SK-N-SH (cell line): ENCODE measurements at regions not wholly inside any gene's neighbourhood (a gene's known extent, or its start where the extent isn't known, plus 50 kb on each side); places are given as distances from the start of the nearest gene placed in this dataset.

Experiments
- CTCF ChIA-PET: fragments of 300-600, 350-600 bp; formaldehyde crosslinking; extraction: SDS; loops from one replicate; lab custom pipeline; 2021; lab: Yijun Ruan, JAX
- POLR2A ChIA-PET: fragments of 350-600 bp; sonication (Branson Sonifier 250); formaldehyde crosslinking; extraction: SDS; loops from one replicate; lab custom pipeline; 2020; ENCODE audit warnings: antibody characterized with exemption, inconsistent platforms; lab: Yijun Ruan, JAX
- DNase-seq: peaks from one replicate; pipeline ENCODE4 v3.0.0; 2012
- H2AFZ ChIP-seq: fragments of 200-600 bp; sonication (generic); 2 replicates; pipeline ENCODE4 v1.8.1; 2016; ENCODE audit warnings: antibody characterized with exemption, mild to moderate bottlenecking, low read depth
- H3F3A ChIP-seq: fragments of 200-600 bp; sonication (generic); replicated peaks from 2 replicates; pipeline ENCODE3; 2016; ENCODE audit warnings: antibody characterized with exemption, mild to moderate bottlenecking; ENCODE audit not compliant: insufficient read depth
- H3K27ac ChIP-seq, 2 experiments: fragments of 200-500 bp in 1 of 2; fragments of 200-600 bp in 1 of 2; sonication (Bioruptor generic) in 1 of 2; sonication (generic), shearing (Covaris generic) in 1 of 2; 2 replicates each; pipeline versions ENCODE4 v1.5.1 to v1.6.1; 2014 to 2016; ENCODE audit warnings: low read depth in 2 of 2, inconsistent platforms in 1 of 2, low read length in 1 of 2, mild to moderate bottlenecking in 1 of 2, mixed read lengths in 1 of 2
- H3K27me3 ChIP-seq: fragments of 200-600 bp; sonication (generic), shearing (Covaris generic); 2 replicates; pipeline ENCODE4 v1.6.1; 2016; ENCODE audit warnings: mixed run types; ENCODE audit not compliant: insufficient read depth
- H3K36me3 ChIP-seq, 2 experiments: fragments of 200-500 bp in 1 of 2; fragments of 200-600 bp in 1 of 2; sonication (Bioruptor generic) in 1 of 2; sonication (generic) in 1 of 2; replicated peaks in 1 of 2; 2 replicates each; pipeline versions ENCODE3 to v1.5.1; 2014 to 2016; ENCODE audit warnings: low read length in 1 of 2, mild to moderate bottlenecking in 1 of 2; ENCODE audit not compliant: insufficient read depth in 2 of 2, control insufficient read depth in 1 of 2
- H3K4me1 ChIP-seq, 2 experiments: fragments of 200-500 bp in 1 of 2; fragments of 200-600 bp in 1 of 2; sonication (Bioruptor generic) in 1 of 2; sonication (generic), shearing (Covaris generic) in 1 of 2; 2 replicates each; pipeline versions ENCODE4 v1.5.1 to v1.6.1; 2014 to 2016; ENCODE audit warnings: low read depth in 1 of 2, low read length in 1 of 2, mixed run types in 1 of 2; ENCODE audit not compliant: insufficient read depth in 2 of 2, control insufficient read depth in 1 of 2
- H3K4me2 ChIP-seq: fragments of 200-600 bp; sonication (generic), shearing (Covaris generic); 2 replicates; pipeline ENCODE4 v1.6.1; 2017; ENCODE audit warnings: mixed run types
- H3K4me3 ChIP-seq, 2 experiments: fragments of 200-500 bp in 1 of 2; fragments of 200-600 bp in 1 of 2; sonication (Bioruptor generic) in 1 of 2; sonication (generic), shearing (Covaris generic) in 1 of 2; 2 replicates each; pipeline versions ENCODE4 v1.5.1 to v1.8.1; 2014 to 2016; ENCODE audit warnings: low read depth in 2 of 2, inconsistent platforms in 1 of 2, low read length in 1 of 2, mild to moderate bottlenecking in 1 of 2, mixed read lengths in 1 of 2, moderate library complexity in 1 of 2
- H3K79me2 ChIP-seq: fragments of 200-600 bp; sonication (generic); 2 replicates; pipeline ENCODE4 v1.8.1; 2017; ENCODE audit warnings: mild to moderate bottlenecking; ENCODE audit not compliant: insufficient read depth
- H3K9ac ChIP-seq: fragments of 200-600 bp; sonication (generic); 2 replicates; pipeline ENCODE4 v1.6.1; 2017; ENCODE audit warnings: mixed run types
- H3K9me2 ChIP-seq: fragments of 200-600 bp; sonication (generic); 2 replicates; pipeline ENCODE4 v1.6.1; 2017; ENCODE audit warnings: mixed run types
- H3K9me3 ChIP-seq: fragments of 200-600 bp; sonication (generic); 2 replicates; pipeline ENCODE4 v1.6.1; 2017; ENCODE audit warnings: mixed run types, mild to moderate bottlenecking, moderate library complexity
- H4K20me1 ChIP-seq: fragments of 200-600 bp; sonication (generic); 2 replicates; pipeline ENCODE4 v1.6.1; 2017; ENCODE audit warnings: mild to moderate bottlenecking, mixed run types; ENCODE audit not compliant: insufficient read depth
- EP300 ChIP-seq, 2 experiments: IDR thresholded peaks; 2 replicates each; pipeline versions ENCODE4 v1.4.0 to v1.6.1; 2012; ENCODE audit warnings: borderline replicate concordance in 1 of 2, low read depth in 1 of 2, low read length in 1 of 2
- EZH2phosphoT487 ChIP-seq: fragments of 200-600 bp; sonication (generic); IDR thresholded peaks from 2 replicates; pipeline ENCODE4 v1.6.1; 2017; ENCODE audit warnings: low read depth, mixed run types, mild to moderate bottlenecking, antibody characterized with exemption, moderate library complexity, borderline replicate concordance
- FOSL2 ChIP-seq: IDR thresholded peaks from 2 replicates; pipeline ENCODE4 v1.4.0; 2012; ENCODE audit warnings: low read depth, mild to moderate bottlenecking, moderate library complexity, borderline replicate concordance
- GABPA ChIP-seq: IDR thresholded peaks from 2 replicates; pipeline ENCODE4 v1.4.0; 2012; ENCODE audit warnings: low read depth, mild to moderate bottlenecking
- GATA2 ChIP-seq: sonication (generic); formaldehyde crosslinking; IDR thresholded peaks from 2 replicates; pipeline ENCODE4 v1.5.0; 2020; ENCODE audit warnings: mild to moderate bottlenecking, missing genetic modification reagents
- JUND ChIP-seq: IDR thresholded peaks from 2 replicates; pipeline ENCODE4 v1.4.0; 2012
- RAD21 ChIP-seq: IDR thresholded peaks from 2 replicates; pipeline ENCODE4 v1.6.1; 2012; ENCODE audit warnings: mild to moderate bottlenecking, low read length
- RXRA ChIP-seq: IDR thresholded peaks from 2 replicates; pipeline ENCODE4 v1.4.0; 2012; ENCODE audit warnings: low read depth, mild to moderate bottlenecking, borderline replicate concordance
- SIN3A ChIP-seq: IDR thresholded peaks from 2 replicates; pipeline ENCODE4 v1.6.1; 2012; ENCODE audit warnings: low read depth, mild to moderate bottlenecking, low read length, moderate library complexity, borderline replicate concordance
- SMC3 ChIP-seq: IDR thresholded peaks from 2 replicates; pipeline ENCODE4 v1.6.1; 2012; ENCODE audit warnings: low read depth, low read length, improper control_type of control experiment
- TAF1 ChIP-seq: IDR thresholded peaks from 2 replicates; pipeline ENCODE4 v1.6.1; 2012; ENCODE audit warnings: low read depth, mild to moderate bottlenecking, low read length, moderate library complexity, borderline replicate concordance
- TCF12 ChIP-seq: IDR thresholded peaks from 2 replicates; pipeline ENCODE4 v1.4.0; 2012
- TEAD4 ChIP-seq: IDR thresholded peaks from 2 replicates; pipeline ENCODE4 v1.4.0; 2012; ENCODE audit warnings: mild to moderate bottlenecking, borderline replicate concordance; ENCODE audit not compliant: insufficient read depth
- WGBS: methylation state at CpG from one replicate; pipeline ENCODE4 v1.1.6; 2017; ENCODE audit warnings: low lambda C conversion rate; 5-methylcytosine and 5-hydroxymethylcytosine counted together
- TF ChIP-seq, protein P1 (sequence below): fragments of 200-600 bp; sonication (generic); IDR thresholded peaks from 2 replicates; pipeline ENCODE4 v1.6.1; 2017; ENCODE audit warnings: antibody characterized with exemption, mild to moderate bottlenecking, moderate library complexity
- TF ChIP-seq, protein P2 (sequence below): IDR thresholded peaks from 2 replicates; pipeline ENCODE4 v1.4.0; 2012; ENCODE audit warnings: low read depth, borderline replicate concordance
- TF ChIP-seq, protein P3 (sequence below): fragments of 150-350 bp; IDR thresholded peaks from 2 replicates; pipeline ENCODE4 v1.6.1; 2017; ENCODE audit warnings: antibody characterized with exemption, low read length, low read depth, borderline replicate concordance
- TF ChIP-seq, protein P4 (sequence below): fragments of 150-350 bp; IDR thresholded peaks from 2 replicates; pipeline ENCODE4 v1.6.1; 2016; ENCODE audit warnings: mild to moderate bottlenecking, low read depth, low read length
- TF ChIP-seq, protein P5 (sequence below): IDR thresholded peaks from 2 replicates; pipeline ENCODE4 v1.4.0; 2012; ENCODE audit warnings: low read depth

DNA sequence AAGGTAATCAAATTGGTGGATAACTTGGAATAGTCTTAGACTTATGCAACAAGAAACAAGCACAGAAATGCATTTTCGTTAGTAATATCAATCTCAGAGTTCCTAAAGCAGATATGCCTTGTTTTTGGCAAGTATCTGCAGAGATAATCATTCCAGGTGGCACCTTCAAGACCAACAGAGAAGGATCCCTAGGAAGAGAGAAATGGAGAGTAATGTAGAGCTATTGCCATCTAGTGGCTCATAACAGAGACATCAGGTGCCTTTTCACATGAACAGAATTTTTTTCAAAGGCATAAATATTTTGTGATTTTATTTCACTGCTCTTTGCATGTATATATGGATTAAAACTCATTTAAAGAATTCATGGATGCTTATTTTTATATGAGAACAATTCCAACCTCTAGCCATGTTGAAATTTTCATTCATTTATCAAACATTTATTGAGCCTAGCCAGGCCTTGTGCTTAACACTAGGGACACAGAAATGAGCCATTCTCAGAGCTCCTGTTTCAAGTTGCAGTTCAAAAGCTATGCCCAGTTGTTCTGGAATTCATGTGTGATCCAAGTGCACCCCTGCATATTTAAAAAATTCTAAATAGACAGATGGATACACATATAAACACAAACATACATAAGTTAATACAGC lies 117.5 kb upstream of the OR13F1 start:
- peaks cover 5% of the 10 kb centered on the region for H3F3A ChIP-seq
- no peak overlapping the region for H3K9ac ChIP-seq
- no peak overlapping the region; a peak in 1 of 4 replicates for H3K4me3 ChIP-seq
- H3K27ac ChIP-seq: no peak overlapping the region
- H3K9me2 ChIP-seq: no peaks in the 10 kb centered on the region
- TF ChIP-seq RAD21: peak; percentile 78
- peak; percentile 76 for TF ChIP-seq SMC3
- TF ChIP-seq, protein P1, sequence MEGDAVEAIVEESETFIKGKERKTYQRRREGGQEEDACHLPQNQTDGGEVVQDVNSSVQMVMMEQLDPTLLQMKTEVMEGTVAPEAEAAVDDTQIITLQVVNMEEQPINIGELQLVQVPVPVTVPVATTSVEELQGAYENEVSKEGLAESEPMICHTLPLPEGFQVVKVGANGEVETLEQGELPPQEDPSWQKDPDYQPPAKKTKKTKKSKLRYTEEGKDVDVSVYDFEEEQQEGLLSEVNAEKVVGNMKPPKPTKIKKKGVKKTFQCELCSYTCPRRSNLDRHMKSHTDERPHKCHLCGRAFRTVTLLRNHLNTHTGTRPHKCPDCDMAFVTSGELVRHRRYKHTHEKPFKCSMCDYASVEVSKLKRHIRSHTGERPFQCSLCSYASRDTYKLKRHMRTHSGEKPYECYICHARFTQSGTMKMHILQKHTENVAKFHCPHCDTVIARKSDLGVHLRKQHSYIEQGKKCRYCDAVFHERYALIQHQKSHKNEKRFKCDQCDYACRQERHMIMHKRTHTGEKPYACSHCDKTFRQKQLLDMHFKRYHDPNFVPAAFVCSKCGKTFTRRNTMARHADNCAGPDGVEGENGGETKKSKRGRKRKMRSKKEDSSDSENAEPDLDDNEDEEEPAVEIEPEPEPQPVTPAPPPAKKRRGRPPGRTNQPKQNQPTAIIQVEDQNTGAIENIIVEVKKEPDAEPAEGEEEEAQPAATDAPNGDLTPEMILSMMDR: peak; percentile 87
- no peak for TF ChIP-seq TAF1
- TF ChIP-seq, protein P2, sequence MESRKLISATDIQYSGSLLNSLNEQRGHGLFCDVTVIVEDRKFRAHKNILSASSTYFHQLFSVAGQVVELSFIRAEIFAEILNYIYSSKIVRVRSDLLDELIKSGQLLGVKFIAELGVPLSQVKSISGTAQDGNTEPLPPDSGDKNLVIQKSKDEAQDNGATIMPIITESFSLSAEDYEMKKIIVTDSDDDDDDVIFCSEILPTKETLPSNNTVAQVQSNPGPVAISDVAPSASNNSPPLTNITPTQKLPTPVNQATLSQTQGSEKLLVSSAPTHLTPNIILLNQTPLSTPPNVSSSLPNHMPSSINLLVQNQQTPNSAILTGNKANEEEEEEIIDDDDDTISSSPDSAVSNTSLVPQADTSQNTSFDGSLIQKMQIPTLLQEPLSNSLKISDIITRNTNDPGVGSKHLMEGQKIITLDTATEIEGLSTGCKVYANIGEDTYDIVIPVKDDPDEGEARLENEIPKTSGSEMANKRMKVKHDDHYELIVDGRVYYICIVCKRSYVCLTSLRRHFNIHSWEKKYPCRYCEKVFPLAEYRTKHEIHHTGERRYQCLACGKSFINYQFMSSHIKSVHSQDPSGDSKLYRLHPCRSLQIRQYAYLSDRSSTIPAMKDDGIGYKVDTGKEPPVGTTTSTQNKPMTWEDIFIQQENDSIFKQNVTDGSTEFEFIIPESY: no peak
- H3K4me1 ChIP-seq: no peaks in the 10 kb centered on the region; a peak in 1 of 4 replicates
- CTCF ChIA-PET: interaction anchor here (0.6 to 2.0 kb wide), 21 partner anchors 10 to 1588 kb away, joined by 3 to 17 read pairs (median 3); no protein-coding TSS in a partner anchor
- POLR2A ChIA-PET: no interaction called here
- no peaks in the 10 kb centered on the region for H4K20me1 ChIP-seq
- H3K36me3 ChIP-seq: no peaks in the 10 kb centered on the region
- H2AFZ ChIP-seq: no peak overlapping the region
- H3K4me2 ChIP-seq: no peak overlapping the region
- no peaks in the 10 kb centered on the region for H3K79me2 ChIP-seq
- WGBS: 0% methylated on average over 1 of the region's 1 CpG
- DNase-seq: peak; percentile 41
- no peaks in the 10 kb centered on the region for H3K9me3 ChIP-seq
- no peaks in the 10 kb centered on the region for H3K27me3 ChIP-seq

DNA sequence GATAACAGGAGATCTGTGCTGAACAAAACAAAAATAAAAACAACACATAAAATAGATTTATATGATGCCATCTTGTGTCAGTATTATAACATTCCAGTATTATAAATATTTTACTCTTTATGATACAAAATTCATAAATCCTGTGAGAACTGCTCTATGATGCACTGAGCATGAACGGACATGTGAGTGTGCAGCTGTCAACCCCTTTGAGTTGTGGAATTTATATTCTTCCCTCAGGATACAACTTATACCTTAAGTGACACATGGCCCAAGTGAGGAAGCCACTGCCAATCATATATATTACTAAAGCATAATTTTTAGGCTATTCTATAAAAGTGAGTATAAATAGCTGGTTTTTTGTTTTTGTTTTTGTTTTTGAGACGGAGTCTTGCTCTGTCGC lies 116.0 kb upstream of the OR13F1 start:
- Histone ChIP-seq H3K4me3 (no peak overlapping the region), H3K27me3 (no peaks in the 10 kb centered on the region), H2AFZ (no peak overlapping the region; the same call in 1 of the 2 replicates), H3K27ac (no peak overlapping the region), H3K9me3 (no peaks in the 10 kb centered on the region), H3K4me1 (no peaks in the 10 kb centered on the region; a peak in 2 of 4 replicates), H3K79me2 (no peaks in the 10 kb centered on the region), H3F3A (peaks cover 5% of the 10 kb centered on the region), H3K9ac (no peak overlapping the region), H3K4me2 (no peak overlapping the region), H4K20me1 (no peaks in the 10 kb centered on the region), H3K9me2 (no peaks in the 10 kb centered on the region), H3K36me3 (no peaks in the 10 kb centered on the region)
- WGBS: 24% methylated on average over 3 of the region's 3 CpGs
- DNase-seq: no peak
- ChIA-PET POLR2A (no interaction called here), CTCF (no interaction called here)
- TF ChIP-seq SIN3A (no peak), FOSL2 (no peak), TAF1 (no peak), GATA2 (CRISPR knock-in tag) (no peak), EZH2phosphoT487 (no peak), TCF12 (no peak), TEAD4 (no peak), JUND (no peak), EP300 (IDR thresholded peaks at IDR 0.05; ENCODE audit: borderline replicate concordance in 1 of 2, low read depth in 1 of 2, low read length in 1 of 2) (no peak), RXRA (no peak), GABPA (no peak)
- TF ChIP-seq, protein P1: no peak
- TF ChIP-seq, protein P3, sequence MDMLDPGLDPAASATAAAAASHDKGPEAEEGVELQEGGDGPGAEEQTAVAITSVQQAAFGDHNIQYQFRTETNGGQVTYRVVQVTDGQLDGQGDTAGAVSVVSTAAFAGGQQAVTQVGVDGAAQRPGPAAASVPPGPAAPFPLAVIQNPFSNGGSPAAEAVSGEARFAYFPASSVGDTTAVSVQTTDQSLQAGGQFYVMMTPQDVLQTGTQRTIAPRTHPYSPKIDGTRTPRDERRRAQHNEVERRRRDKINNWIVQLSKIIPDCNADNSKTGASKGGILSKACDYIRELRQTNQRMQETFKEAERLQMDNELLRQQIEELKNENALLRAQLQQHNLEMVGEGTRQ: no peak
- TF ChIP-seq, protein P4, sequence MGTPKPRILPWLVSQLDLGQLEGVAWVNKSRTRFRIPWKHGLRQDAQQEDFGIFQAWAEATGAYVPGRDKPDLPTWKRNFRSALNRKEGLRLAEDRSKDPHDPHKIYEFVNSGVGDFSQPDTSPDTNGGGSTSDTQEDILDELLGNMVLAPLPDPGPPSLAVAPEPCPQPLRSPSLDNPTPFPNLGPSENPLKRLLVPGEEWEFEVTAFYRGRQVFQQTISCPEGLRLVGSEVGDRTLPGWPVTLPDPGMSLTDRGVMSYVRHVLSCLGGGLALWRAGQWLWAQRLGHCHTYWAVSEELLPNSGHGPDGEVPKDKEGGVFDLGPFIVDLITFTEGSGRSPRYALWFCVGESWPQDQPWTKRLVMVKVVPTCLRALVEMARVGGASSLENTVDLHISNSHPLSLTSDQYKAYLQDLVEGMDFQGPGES: no peak
- TF ChIP-seq, protein P5, sequence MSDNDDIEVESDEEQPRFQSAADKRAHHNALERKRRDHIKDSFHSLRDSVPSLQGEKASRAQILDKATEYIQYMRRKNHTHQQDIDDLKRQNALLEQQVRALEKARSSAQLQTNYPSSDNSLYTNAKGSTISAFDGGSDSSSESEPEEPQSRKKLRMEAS: no peak
